H1 (cell line): ENCODE measurements at regions not wholly inside any gene's neighbourhood (a gene's known extent, or its start where the extent isn't known, plus 50 kb on each side); places are given as distances from the start of the nearest gene placed in this dataset.

Experiments used
- CTCF ChIA-PET: fragments of 300-600 bp; sonication (Branson Sonifier 250); formaldehyde crosslinking; loops from one replicate; lab custom pipeline; 2021; ENCODE audit not compliant: partially characterized antibody; lab: Charles Lee
- POLR2A ChIA-PET: fragments of 300-600 bp; sonication (Branson Sonifier 250); formaldehyde crosslinking; loops from one replicate; lab custom pipeline; 2021; ENCODE audit warnings: inconsistent platforms; ENCODE audit not compliant: partially characterized antibody; lab: Charles Lee
- DNase-seq, 2 experiments: peaks; one replicate each; pipeline versions ENCODE4 v3.0.0 to v3.0.0-alpha.2; 2010 to 2022; ENCODE audit warnings: low spot score in 2 of 2, low read depth in 1 of 2, mixed read lengths in 1 of 2
- FAIRE-seq: peaks from 2 replicates; lab custom pipeline; 2011; peaks lifted over from hg19 to GRCh38; lab: Jason Lieb, UNC
- H2AFZ ChIP-seq: 2 replicates; pipeline ENCODE4 v1.8.1; 2012; ENCODE audit warnings: low read length, inconsistent platforms
- H2AK5ac ChIP-seq: 2 replicates; pipeline ENCODE4 v1.6.1; 2013; ENCODE audit warnings: low read depth, low read length
- H2BK120ac ChIP-seq: replicated peaks from 2 replicates; pipeline ENCODE3; 2013; ENCODE audit warnings: low read depth, low read length, inconsistent platforms
- H2BK12ac ChIP-seq: 2 replicates; pipeline ENCODE4 v1.6.1; 2013; ENCODE audit warnings: low read depth, low read length
- H2BK15ac ChIP-seq: 2 replicates; pipeline ENCODE4 v1.6.1; 2013; ENCODE audit warnings: low read length
- H2BK20ac ChIP-seq: 2 replicates; pipeline ENCODE4 v1.6.1; 2013; ENCODE audit warnings: low read length
- H2BK5ac ChIP-seq: 2 replicates; pipeline ENCODE4 v1.6.1; 2013; ENCODE audit warnings: low read depth, low read length
- H3K14ac ChIP-seq: 2 replicates; pipeline ENCODE4 v1.6.1; 2013; ENCODE audit warnings: inconsistent platforms; ENCODE audit not compliant: insufficient read length
- H3K18ac ChIP-seq: 2 replicates; pipeline ENCODE4 v1.6.1; 2013; ENCODE audit warnings: low read length; ENCODE audit errors: extremely low read depth
- H3K23ac ChIP-seq: 2 replicates; pipeline ENCODE4 v1.6.1; 2013; ENCODE audit warnings: inconsistent platforms; ENCODE audit not compliant: insufficient read length
- H3K23me2 ChIP-seq: 2 replicates; pipeline ENCODE4 v1.6.1; 2013; ENCODE audit warnings: low read depth, low read length
- H3K27ac ChIP-seq: 2 replicates; pipeline ENCODE4 v1.6.1; 2011; ENCODE audit warnings: low read depth, low read length, inconsistent platforms
- H3K27me3 ChIP-seq, 4 experiments: replicated peaks in 1 of 4; 1 replicate in 1 of 4; 2 replicates in 3 of 4; pipeline versions ENCODE4 v1.6.1 to v1.8.1; 2011 to 2013; ENCODE audit warnings: low read length in 3 of 4, mild to moderate bottlenecking in 3 of 4, inconsistent platforms in 2 of 4, mixed read lengths in 2 of 4, moderate library complexity in 1 of 4; ENCODE audit not compliant: control insufficient read depth in 3 of 4, insufficient read depth in 3 of 4; ENCODE audit errors: extremely low read depth in 1 of 4
- H3K36me3 ChIP-seq, 4 experiments: 2 replicates each; pipeline versions ENCODE4 v1.6.1 to v1.8.1; 2011 to 2013; ENCODE audit warnings: mild to moderate bottlenecking in 4 of 4, low read length in 3 of 4, moderate library complexity in 2 of 4, control low read depth in 1 of 4, inconsistent platforms in 1 of 4; ENCODE audit not compliant: insufficient read depth in 4 of 4, control insufficient read depth in 2 of 4
- H3K4ac ChIP-seq: replicated peaks from 2 replicates; pipeline ENCODE3; 2013; ENCODE audit warnings: low read length, low read depth, mixed read lengths, inconsistent platforms; ENCODE audit not compliant: insufficient read length
- H3K4me1 ChIP-seq, 4 experiments: replicated peaks in 1 of 4; 1 replicate in 1 of 4; 2 replicates in 3 of 4; pipeline versions ENCODE4 v1.6.1 to v1.8.1; 2011 to 2013; ENCODE audit warnings: low read length in 3 of 4, inconsistent platforms in 2 of 4, mixed read lengths in 1 of 4; ENCODE audit not compliant: insufficient read depth in 4 of 4, control insufficient read depth in 3 of 4
- H3K4me2 ChIP-seq, 2 experiments: 2 replicates each; pipeline versions ENCODE4 v1.6.1 to v1.8.1; 2011 to 2013; ENCODE audit warnings: low read depth in 2 of 2, low read length in 2 of 2, control low read depth in 1 of 2, inconsistent platforms in 1 of 2, mild to moderate bottlenecking in 1 of 2; ENCODE audit not compliant: insufficient read depth in 1 of 2
- H3K4me3 ChIP-seq, 4 experiments: fragments of 200-600, 300-600 bp in 1 of 4; sonication (generic), shearing (Covaris generic), sonication (Bioruptor Twin) in 1 of 4; 2 replicates each; pipeline versions ENCODE4 v1.5.1 to v1.8.1; 2011 to 2016; ENCODE audit warnings: low read length in 4 of 4, low read depth in 3 of 4, control low read depth in 2 of 4, inconsistent platforms in 2 of 4, mild to moderate bottlenecking in 2 of 4, mixed read lengths in 1 of 4, moderate library complexity in 1 of 4; ENCODE audit not compliant: insufficient read depth in 2 of 4; ENCODE audit errors: extremely low read depth in 1 of 4
- H3K56ac ChIP-seq: replicated peaks from 2 replicates; pipeline ENCODE3; 2013; ENCODE audit warnings: low read depth, mild to moderate bottlenecking, mixed read lengths, low read length, inconsistent platforms; ENCODE audit not compliant: insufficient read length
- H3K79me1 ChIP-seq: 2 replicates; pipeline ENCODE4 v1.6.1; 2013; ENCODE audit warnings: low read depth, low read length, control low read depth
- H3K79me2 ChIP-seq, 2 experiments: 2 replicates each; pipeline versions ENCODE4 v1.6.1 to v1.8.1; 2012 to 2013; ENCODE audit warnings: low read length in 2 of 2, mild to moderate bottlenecking in 2 of 2, inconsistent platforms in 1 of 2; ENCODE audit not compliant: insufficient read depth in 2 of 2, control insufficient read depth in 1 of 2
- H3K9ac ChIP-seq, 4 experiments: replicated peaks in 1 of 4; 1 replicate in 1 of 4; 2 replicates in 3 of 4; pipeline versions ENCODE4 v1.6.1 to v1.8.1; 2011 to 2013; ENCODE audit warnings: low read depth in 3 of 4, low read length in 3 of 4, control low read depth in 2 of 4, mild to moderate bottlenecking in 2 of 4, moderate library complexity in 2 of 4, inconsistent platforms in 1 of 4; ENCODE audit errors: extremely low read depth in 1 of 4
- H3K9me3 ChIP-seq, 2 experiments: 2 replicates each; pipeline versions ENCODE4 v1.6.1 to v1.8.1; 2012 to 2013; ENCODE audit warnings: mild to moderate bottlenecking in 2 of 2, moderate library complexity in 2 of 2, control low read depth in 1 of 2, inconsistent platforms in 1 of 2, low read depth in 1 of 2, low read length in 1 of 2, mixed read lengths in 1 of 2; ENCODE audit not compliant: insufficient read depth in 2 of 2
- H4K20me1 ChIP-seq, 2 experiments: replicated peaks in 1 of 2; 2 replicates each; pipeline versions ENCODE3 to v1.8.1; 2011 to 2013; ENCODE audit warnings: inconsistent platforms in 2 of 2, low read length in 2 of 2, mild to moderate bottlenecking in 1 of 2; ENCODE audit not compliant: insufficient read depth in 2 of 2, control insufficient read depth in 1 of 2
- H4K5ac ChIP-seq: 2 replicates; pipeline ENCODE4 v1.6.1; 2013; ENCODE audit warnings: low read length, low read depth, mixed read lengths, inconsistent platforms; ENCODE audit not compliant: insufficient read length
- H4K8ac ChIP-seq: 2 replicates; pipeline ENCODE4 v1.8.0; 2013; ENCODE audit warnings: mild to moderate bottlenecking, moderate library complexity, low read length, inconsistent platforms; ENCODE audit not compliant: insufficient read depth; ENCODE audit errors: extremely low read depth
- H4K91ac ChIP-seq: replicated peaks from 2 replicates; pipeline ENCODE3; 2013; ENCODE audit warnings: low read length, mixed read lengths, inconsistent platforms; ENCODE audit not compliant: insufficient read length
- CBX8 ChIP-seq: fragments of 300-800, 300-1000 bp; sonication (generic); IDR thresholded peaks from 2 replicates; pipeline ENCODE4 v1.7.1; 2016; ENCODE audit warnings: low read depth, low read length, borderline replicate concordance
- CREB1 ChIP-seq: IDR thresholded peaks from 2 replicates; pipeline ENCODE4 v1.6.1; 2012; ENCODE audit warnings: inconsistent platforms
- EGR1 ChIP-seq: IDR thresholded peaks from 2 replicates; pipeline ENCODE4 v1.6.1; 2011; ENCODE audit warnings: low read depth, low read length, borderline replicate concordance
- HDAC6 ChIP-seq: IDR thresholded peaks from one replicate; pipeline ENCODE4 v1.7.1; 2012; ENCODE audit warnings: low read depth, mild to moderate bottlenecking, inconsistent platforms, low read length, moderate library complexity
- RAD21 ChIP-seq, 2 experiments: IDR thresholded peaks in 1 of 2; conservative IDR thresholded peaks in 1 of 2; 2 replicates each; pipeline ENCODE4 v1.6.1; 2011; ENCODE audit warnings: low read depth in 2 of 2, low read length in 2 of 2, improper control_type of control experiment in 1 of 2, inconsistent platforms in 1 of 2, mild to moderate bottlenecking in 1 of 2, moderate library complexity in 1 of 2
- RXRA ChIP-seq: IDR thresholded peaks from 2 replicates; pipeline ENCODE4 v1.6.1; 2011; ENCODE audit warnings: low read depth, mild to moderate bottlenecking, low read length, moderate library complexity; ENCODE audit not compliant: insufficient read depth
- WGBS, 2 experiments: shearing (Covaris generic) in 1 of 2; methylation state at CpG; one replicate each; pipeline versions ENCODE4 v1.1.6 to v1.1.7; 2013 to 2015; ENCODE audit warnings: low lambda C conversion rate in 2 of 2, mixed read lengths in 2 of 2, inconsistent platforms in 1 of 2, low coverage in 1 of 2, missing lambda C conversion rate in 1 of 2; ENCODE audit not compliant: insufficient replicate concordance in 2 of 2, insufficient coverage in 1 of 2, insufficient read length in 1 of 2; ENCODE audit errors: extremely low coverage in 1 of 2, missing lambda C conversion rate in 1 of 2; 5-methylcytosine and 5-hydroxymethylcytosine counted together
- TF ChIP-seq, protein P1 (sequence below): IDR thresholded peaks from 2 replicates; pipeline ENCODE4 v1.6.1; 2012; ENCODE audit warnings: inconsistent platforms

DNA sequence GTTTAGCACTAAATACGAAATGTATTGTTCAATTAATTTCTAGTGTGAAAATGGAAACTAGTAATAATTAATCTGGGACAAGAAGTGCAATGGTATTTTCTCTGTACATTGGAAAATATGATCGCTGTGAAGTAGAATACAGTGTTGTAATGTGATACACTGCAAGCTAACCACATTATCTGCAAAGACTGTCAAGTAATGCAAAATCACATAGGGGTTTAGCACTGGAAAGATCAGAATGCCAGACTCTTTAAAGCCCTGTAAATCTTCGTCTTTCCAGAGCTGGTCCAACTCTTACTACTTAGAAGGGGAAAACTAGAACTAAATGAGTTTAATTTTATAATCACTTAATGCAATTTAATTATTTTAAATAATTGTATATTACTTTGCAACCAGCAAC lies 544.5 kb upstream of the ANO3 start:
- Histone ChIP-seq H2BK15ac (no peak overlapping the region), H3K14ac (no peak overlapping the region), H2AFZ (no peak overlapping the region), H4K5ac (no peak overlapping the region), H3K9me3 (no peaks in the 10 kb centered on the region), H3K79me1 (no peaks in the 10 kb centered on the region), H3K23ac (no peak overlapping the region), H3K23me2 (no peaks in the 10 kb centered on the region; the same call in 1 of the 2 replicates), H3K4me1 (no peaks in the 10 kb centered on the region), H4K8ac (no peak overlapping the region), H3K27ac (no peak overlapping the region), H2AK5ac (no peak overlapping the region), H3K4me2 (no peak overlapping the region), H2BK5ac (no peak overlapping the region), H3K79me2 (no peaks in the 10 kb centered on the region), H4K20me1 (no peaks in the 10 kb centered on the region), H3K36me3 (no peaks in the 10 kb centered on the region), H3K9ac (no peak overlapping the region), H3K27me3 (no peaks in the 10 kb centered on the region), H2BK20ac (no peak overlapping the region), H3K4me3 (no peak overlapping the region), H2BK12ac (no peak overlapping the region), H4K91ac (no peak overlapping the region), H3K56ac (no peak overlapping the region), H3K4ac (no peak overlapping the region), H2BK120ac (no peak overlapping the region), H3K18ac (no peak overlapping the region)
- POLR2A ChIA-PET, result no interaction called here
- FAIRE-seq (no peak), DNase-seq (no peak)
- TF ChIP-seq HDAC6 (no peak), CREB1 (no peak), EGR1 (no peak), CBX8 (no peak), RXRA (no peak), RAD21 (IDR thresholded peaks at IDR 0.05 in 1 of 2, conservative IDR thresholded peaks at IDR 0.05 in 1 of 2; ENCODE audit: low read depth in 2 of 2, low read length in 2 of 2) (no peak)
- TF ChIP-seq, protein P1, sequence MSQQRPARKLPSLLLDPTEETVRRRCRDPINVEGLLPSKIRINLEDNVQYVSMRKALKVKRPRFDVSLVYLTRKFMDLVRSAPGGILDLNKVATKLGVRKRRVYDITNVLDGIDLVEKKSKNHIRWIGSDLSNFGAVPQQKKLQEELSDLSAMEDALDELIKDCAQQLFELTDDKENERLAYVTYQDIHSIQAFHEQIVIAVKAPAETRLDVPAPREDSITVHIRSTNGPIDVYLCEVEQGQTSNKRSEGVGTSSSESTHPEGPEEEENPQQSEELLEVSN, result no peak
- 58% methylated on average over 3 of the region's 3 CpGs; no CpG with 5 or more reads in 1 of the 2 experiments for WGBS, 2 experiments
- CTCF ChIA-PET, result no interaction called here
